HG03565 (cell line): ENCODE measurements at regions not wholly inside any gene's neighbourhood (a gene's known extent, or its start where the extent isn't known, plus 50 kb on each side); places are given as distances from the start of the nearest gene placed in this dataset.
A peak's percentile ranks its signal among the peaks of the same experiment; 100 is the strongest.

Experiments used
- ATAC-seq: cut with Tn5 transposase; IDR thresholded peaks from one replicate; pipeline ENCODE4 v1.9.1; 2021; ENCODE audit warnings: mild to moderate bottlenecking, moderate library complexity; ENCODE audit not compliant: unreplicated experiment

- ATAC-seq: peak; percentile 90
These were observed 303.8 kb upstream of the NECTIN3 start for GRCh38 chr3:110767838-110768237.

DNA sequence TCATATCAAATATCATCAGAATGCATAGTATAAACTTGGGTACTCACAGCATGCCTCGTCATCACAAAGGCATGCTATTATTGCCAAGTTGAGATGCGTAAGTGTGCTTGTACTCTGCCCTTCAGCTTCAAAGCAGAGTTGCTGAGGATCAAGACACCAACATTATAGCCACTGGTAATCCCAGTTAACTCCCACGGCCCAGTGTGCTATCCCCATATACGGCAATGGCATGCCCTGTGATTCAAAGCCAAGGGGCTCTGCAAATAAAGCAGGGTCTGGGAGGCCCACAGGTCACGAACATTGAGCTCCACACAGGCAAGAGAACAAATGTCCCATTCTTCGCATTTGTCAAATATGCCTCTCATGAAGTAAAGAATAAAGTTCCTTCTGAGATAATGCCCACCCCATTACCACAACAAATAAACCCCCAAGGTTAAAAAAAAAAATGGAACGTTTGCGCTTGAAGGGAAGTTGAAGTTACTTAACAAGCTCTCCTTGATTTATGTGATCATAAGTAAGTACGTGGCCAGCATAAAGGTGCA, 298.1 kb upstream of the NECTIN3 start:
- no peak for ATAC-seq

DNA sequence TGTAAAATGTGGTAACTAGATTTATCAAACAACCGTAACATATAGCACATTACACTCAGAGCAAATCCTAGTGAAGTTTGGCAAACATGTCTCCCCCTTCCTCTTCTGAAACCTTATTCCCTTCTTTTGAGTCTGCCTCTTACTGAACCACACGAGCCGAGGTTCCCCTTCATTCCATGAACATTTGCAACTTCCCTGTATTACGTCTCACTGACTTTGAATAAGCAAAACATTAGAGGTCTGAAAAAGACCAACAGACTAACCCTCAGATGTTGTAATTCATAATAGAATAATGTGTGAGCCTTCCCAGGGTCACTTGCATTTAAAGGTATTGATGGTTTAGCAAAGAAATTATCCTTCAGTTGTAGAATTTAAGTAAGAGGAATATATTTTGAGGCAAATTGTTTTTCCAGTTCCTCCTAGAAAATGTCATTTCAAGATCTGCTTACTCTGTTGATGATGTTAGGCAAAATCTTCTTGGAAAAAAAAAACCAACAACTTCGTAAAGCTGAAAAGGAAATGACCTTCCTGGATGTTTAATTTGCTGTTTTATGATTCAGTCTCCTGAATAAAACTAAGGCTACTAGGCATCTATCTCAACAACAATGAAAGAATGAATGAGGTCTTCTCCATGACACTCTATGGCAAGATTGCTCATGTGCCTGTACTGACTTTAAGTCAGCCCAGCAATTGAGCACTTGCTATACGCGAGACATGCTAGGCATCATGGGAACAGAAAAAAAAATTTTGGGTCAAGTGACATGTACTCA, 296.9 kb upstream of the NECTIN3 start:
- ATAC-seq: no peak

GRCh38 chr3:110779581-110779980, 292.0 kb upstream of the NECTIN3 start:
- ATAC-seq: no peak

DNA sequence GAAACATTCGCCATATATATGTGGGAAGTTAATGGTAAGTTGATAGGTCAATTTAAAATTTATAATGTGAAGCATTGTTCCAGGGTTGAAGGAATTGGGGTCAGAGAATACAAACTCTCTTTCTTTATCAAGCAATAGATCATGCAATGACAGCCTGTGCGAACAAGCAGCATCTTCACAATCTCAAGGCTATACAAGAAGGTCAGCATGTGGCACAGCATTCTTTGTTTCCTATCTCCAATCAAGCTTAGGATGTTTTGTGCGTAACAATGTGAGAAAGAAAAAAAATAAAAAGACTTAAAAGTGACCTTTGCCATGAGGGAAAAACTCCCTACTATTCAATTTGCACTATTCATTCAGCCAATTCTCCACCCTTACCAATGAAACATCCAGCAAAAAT, 288.1 kb upstream of the NECTIN3 start:
- no peak for ATAC-seq

DNA sequence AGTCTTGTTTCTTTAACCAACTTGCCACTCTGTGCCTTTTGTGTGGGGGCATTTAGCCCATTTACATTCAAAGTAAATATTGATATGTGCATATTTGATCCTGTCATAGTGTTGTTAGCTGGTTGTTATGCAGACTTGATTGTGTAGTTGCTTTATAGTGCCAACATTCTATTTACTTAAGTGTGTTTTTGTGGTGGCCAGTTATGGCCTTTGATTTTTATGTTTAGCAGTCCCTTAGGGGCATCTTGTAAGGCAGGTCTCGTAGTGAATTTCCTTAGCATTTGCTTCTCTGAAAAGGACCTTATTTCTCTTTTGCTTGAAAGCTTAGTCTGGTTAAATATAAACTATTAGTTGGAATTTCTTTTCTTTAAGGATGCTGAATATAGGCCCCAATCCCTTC, 282.8 kb upstream of the NECTIN3 start:
- no peak for ATAC-seq

DNA sequence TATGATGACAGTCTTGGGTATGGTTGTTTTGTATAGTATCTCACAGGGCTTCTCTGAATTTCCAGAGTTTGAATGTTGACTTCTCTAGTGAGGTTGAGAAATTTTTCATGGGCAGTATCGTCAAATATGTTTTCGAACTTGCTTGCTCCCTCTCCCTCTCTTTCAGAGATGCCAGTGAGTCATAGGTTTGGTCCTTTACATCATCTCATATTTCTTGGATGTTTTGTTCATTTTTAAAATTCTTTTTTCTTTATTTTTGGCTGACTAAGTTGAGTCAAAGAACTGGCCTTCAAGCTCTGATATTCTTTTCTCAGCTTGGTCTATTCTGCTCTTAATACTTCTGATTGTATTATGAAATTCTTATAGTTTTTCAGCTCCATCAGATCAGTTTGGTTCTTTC, 282.3 kb upstream of the NECTIN3 start:
- no peak for ATAC-seq

DNA sequence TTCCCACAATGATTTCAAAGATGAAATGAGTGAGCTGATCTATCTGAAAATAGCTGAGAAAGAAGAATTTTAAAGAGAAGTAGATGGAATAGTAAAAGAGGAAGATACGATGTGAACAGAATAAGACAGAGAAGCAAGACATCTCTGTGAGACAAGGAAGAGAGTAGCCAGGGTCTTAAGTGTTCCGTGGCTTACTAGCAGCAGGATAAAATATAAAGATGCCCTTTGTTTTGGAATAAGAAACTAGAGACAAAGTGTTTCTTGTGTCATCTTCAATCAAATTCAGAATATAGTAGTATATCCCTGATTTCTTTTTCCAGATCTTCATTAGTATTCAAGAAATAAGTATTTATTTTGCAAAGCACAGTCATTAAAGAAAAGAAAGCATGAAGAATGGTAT, 281.0 kb upstream of the NECTIN3 start:
- no peak for ATAC-seq

- no peak for ATAC-seq
These were observed 279.5 kb upstream of the NECTIN3 start for GRCh38 chr3:110791995-110792686.

GRCh38 chr3:110793611-110794010, 278.0 kb upstream of the NECTIN3 start:
- ATAC-seq: no peak

DNA sequence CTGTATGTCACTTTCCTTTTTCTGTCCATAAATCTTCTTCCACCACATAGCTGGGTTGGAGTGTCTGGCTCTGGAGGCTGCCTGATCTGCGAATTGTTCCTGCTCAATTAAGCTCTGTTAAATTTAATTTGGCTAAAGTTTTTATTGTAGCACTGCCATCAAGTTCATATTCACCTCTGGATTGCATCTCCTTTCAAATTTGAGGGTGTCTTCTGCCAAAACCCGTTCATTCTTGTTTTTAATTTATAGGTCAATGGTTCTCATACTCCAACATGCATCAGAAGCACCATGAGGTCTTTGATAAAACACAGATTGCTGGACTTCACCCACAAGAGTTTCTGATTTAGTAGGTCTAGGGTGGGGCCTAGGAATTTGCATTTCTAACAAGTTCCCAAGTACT, 276.5 kb upstream of the NECTIN3 start:
- no peak for ATAC-seq

DNA sequence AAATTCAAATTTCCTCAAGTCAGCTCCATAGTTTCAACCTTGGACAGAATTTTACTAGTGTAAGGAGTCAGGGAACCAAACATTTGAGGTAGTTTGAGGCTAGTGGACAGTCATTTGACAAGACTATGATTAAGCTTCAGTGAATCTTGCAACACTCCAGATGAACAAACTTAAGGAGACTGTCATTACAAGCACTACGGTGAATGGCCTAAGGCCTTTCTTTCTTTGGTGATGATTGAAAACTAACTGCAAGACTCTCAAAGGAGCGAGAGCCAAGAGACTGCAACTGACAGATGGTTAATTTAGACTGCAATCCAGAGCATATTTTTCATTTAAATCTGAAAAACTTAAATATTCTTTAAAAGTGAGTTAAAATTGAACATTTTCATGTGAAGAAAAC, 272.3 kb upstream of the NECTIN3 start:
- ATAC-seq: no peak

- no peak for ATAC-seq
These were observed 266.8 kb upstream of the NECTIN3 start for GRCh38 chr3:110804856-110805255.

DNA sequence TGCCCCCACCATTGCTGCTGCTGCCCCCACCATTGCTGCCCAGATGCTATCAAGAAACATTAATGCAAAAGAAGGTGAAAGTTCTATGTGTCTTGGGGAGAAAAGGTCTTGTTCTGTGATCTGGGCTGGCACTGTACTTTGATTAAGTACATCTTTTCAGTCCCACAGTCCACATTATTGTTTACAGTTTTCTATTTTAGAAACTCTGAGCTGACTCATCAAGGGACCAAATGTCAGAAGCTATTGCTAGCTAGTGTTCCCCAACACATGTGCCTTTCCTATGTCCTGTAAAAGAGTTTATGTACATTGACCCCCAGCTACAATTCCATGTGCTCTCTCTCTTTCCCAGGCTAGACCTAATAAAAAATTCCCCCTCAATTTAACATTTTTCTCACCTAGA, 264.7 kb upstream of the NECTIN3 start:
- no peak for ATAC-seq

DNA sequence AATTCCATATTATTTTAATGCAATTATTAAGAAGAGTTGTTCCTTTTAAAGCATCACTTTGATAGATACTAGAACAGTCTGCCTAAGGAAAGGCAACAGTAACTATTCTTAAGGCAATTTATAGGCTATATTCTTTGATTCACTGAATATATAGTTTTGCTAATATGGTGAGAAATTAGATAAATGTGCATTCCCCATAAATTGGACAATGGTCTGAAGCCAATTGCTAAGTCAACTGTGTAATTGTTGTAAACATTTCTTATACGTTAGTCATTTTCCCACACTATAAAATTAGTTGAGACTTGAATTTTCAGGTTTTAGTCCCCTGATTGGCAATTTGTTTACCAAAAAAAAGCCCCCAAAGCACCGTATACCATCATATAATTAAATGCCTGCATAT, 263.0 kb upstream of the NECTIN3 start:
- ATAC-seq: no peak

DNA sequence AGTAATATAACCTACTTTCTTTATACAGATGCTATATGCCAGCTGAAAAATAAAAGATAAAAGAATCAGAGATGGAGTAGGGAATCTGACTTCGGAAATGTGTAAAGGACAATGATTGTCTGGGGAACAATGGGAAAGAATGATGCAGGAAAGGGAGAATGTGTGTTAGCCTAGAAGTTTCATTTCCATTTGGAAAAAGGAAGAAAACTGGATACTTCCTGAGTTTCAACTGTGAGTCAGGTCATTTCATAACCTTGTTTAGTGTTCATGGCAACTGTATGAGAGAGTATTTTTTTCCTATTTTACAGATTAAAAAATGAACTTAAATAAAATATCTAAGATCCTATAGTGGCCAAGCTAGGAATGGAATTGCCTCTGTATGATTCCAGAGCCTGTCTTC, 261.3 kb upstream of the NECTIN3 start:
- no peak for ATAC-seq

DNA sequence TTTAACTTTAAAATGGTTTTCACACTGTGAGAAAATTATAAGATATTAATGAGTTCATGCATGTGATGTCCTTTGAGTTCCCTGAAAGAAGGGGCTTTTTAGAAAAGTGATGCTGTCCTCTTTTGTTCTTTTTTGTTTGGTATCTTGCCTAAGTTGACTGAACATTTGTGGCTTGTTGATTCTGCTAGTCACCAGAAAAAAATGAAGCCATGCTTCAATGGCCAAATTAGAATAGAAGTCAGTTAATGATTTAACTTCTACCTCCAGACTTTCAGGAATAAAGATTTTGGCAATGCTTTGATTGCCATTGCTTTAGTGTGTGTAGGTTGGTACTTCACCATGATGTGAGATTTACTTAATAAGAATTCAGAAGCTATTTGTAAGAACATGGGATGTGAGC, 260.6 kb upstream of the NECTIN3 start:
- ATAC-seq: no peak

GRCh38 chr3:110813541-110813940, 258.1 kb upstream of the NECTIN3 start:
- no peak for ATAC-seq

- peak; percentile 91 for ATAC-seq
These were observed 257.2 kb upstream of the NECTIN3 start for GRCh38 chr3:110814170-110815007.

DNA sequence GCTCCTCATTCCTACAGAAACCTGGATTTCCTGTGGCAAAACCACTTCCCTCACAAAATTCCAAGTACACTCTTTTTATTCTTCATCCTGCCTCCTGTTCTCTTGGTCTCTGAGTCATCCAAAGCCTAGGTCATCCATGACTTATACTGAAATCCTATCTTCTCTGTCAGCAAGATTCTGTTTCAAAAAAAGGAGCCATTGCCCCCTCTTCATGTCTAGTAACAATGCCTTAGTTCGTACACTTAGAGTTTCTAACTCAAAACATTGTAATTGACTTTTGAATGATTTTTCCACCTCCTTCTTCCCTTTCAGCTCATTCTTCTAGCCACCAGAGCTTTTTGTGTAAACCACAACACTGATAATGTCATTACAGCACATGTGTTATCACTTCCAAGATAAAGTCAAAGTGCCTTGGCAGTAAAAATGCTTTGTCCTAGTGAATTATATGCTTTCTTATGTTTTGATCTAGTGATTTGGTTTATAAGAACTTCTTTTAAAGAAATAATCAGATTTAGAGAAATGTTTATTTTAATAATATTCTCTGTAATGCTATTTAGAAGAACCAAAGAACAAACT, 256.5 kb upstream of the NECTIN3 start:
- no peak for ATAC-seq

DNA sequence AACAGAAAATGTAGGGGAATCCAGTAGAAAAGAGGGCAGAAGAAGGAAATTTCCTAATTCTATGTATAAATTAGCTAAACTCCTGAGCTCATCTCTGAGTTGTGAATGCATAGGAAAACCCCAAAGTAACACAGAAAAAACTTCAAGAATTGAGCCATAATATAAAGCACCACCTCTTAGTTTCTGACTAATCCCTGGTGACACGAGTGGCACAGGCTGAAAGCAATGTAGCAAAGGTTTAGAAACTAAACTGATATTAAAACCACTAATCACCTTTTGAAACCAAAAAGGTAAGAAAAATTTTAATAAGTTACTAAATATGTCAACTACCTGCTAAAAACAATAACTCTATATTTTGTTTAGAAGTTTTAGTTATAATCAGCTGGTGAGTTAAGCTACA, 255.6 kb upstream of the NECTIN3 start:
- ATAC-seq: peak; percentile 24
